Liver (tissue), 8 donors: ENCODE measurements at regions not wholly inside any gene's neighbourhood (a gene's known extent, or its start where the extent isn't known, plus 50 kb on each side); places are given as distances from the start of the nearest gene placed in this dataset.

ENCODE experiments used
- DNase-seq: peaks from one replicate; pipeline ENCODE4 v3.0.0-alpha.2; 2017; ENCODE audit warnings: low spot score
- H3K27ac ChIP-seq, 2 donors: one replicate each; pipeline ENCODE4 v1.7.0; 2013; ENCODE audit warnings: inconsistent platforms in 2 of 2, low read length in 2 of 2, control low read depth in 1 of 2, low read depth in 1 of 2, mild to moderate bottlenecking in 1 of 2
- H3K27me3 ChIP-seq, 4 donors: one replicate each; pipeline versions ENCODE4 v1.6.1 to v1.7.0; 2013; ENCODE audit warnings: low read length in 3 of 4, inconsistent platforms in 1 of 4, mild to moderate bottlenecking in 1 of 4, moderate library complexity in 1 of 4; ENCODE audit not compliant: control insufficient read depth in 4 of 4, insufficient read depth in 4 of 4
- H3K36me3 ChIP-seq, 4 donors: one replicate each; pipeline versions ENCODE4 v1.6.1 to v1.7.0; 2013; ENCODE audit warnings: low read length in 3 of 4, mild to moderate bottlenecking in 3 of 4, low read depth in 1 of 4, moderate library complexity in 1 of 4; ENCODE audit not compliant: control insufficient read depth in 4 of 4, insufficient read depth in 3 of 4
- H3K4me1 ChIP-seq, 4 donors: one replicate each; pipeline versions ENCODE4 v1.6.1 to v1.7.0; 2013; ENCODE audit warnings: low read length in 3 of 4, mild to moderate bottlenecking in 3 of 4, moderate library complexity in 1 of 4; ENCODE audit not compliant: control insufficient read depth in 4 of 4, insufficient read depth in 4 of 4
- H3K4me3 ChIP-seq, 3 donors: one replicate each; pipeline versions ENCODE4 v1.6.1 to v1.7.0; 2013; ENCODE audit warnings: low read length in 3 of 3, control low read depth in 1 of 3, low read depth in 1 of 3, mild to moderate bottlenecking in 1 of 3
- H3K9ac ChIP-seq, 2 donors: one replicate each; pipeline ENCODE4 v1.7.0; 2013; ENCODE audit warnings: low read length in 2 of 2, mild to moderate bottlenecking in 2 of 2, moderate library complexity in 2 of 2, control low read depth in 1 of 2, low read depth in 1 of 2
- H3K9me3 ChIP-seq, 4 donors: one replicate each; pipeline versions ENCODE4 v1.6.1 to v1.7.0; 2013; ENCODE audit warnings: low read length in 3 of 4; ENCODE audit not compliant: control insufficient read depth in 4 of 4
- ATF3 ChIP-seq: IDR thresholded peaks from 2 replicates; pipeline ENCODE4 v1.6.1; 2016; ENCODE audit warnings: antibody characterized with exemption
- CTCF ChIP-seq: fragments of 150-350 bp; IDR thresholded peaks from 2 replicates; pipeline ENCODE4 v1.5.1; 2017; ENCODE audit warnings: improper control_type of control experiment, low read depth, low read length; ENCODE audit not compliant: missing input control
- EGR1 ChIP-seq, 2 donors: IDR thresholded peaks; 2 replicates each; pipeline ENCODE4 v1.6.1; 2016 to 2018; ENCODE audit warnings: antibody characterized with exemption in 2 of 2, low read depth in 2 of 2
- HNF4A ChIP-seq, 2 donors: conservative IDR thresholded peaks; 2 replicates each; pipeline ENCODE4 v1.6.1; 2016; ENCODE audit warnings: antibody characterized with exemption in 2 of 2, mild to moderate bottlenecking in 2 of 2
- HNF4G ChIP-seq: IDR thresholded peaks from 2 replicates; pipeline ENCODE4 v1.6.1; 2016; ENCODE audit warnings: antibody characterized with exemption
- MAX ChIP-seq: IDR thresholded peaks from 2 replicates; pipeline ENCODE4 v1.6.1; 2016; ENCODE audit warnings: antibody characterized with exemption
- REST ChIP-seq: IDR thresholded peaks from 2 replicates; pipeline ENCODE4 v1.6.1; 2016; ENCODE audit warnings: antibody characterized with exemption, mild to moderate bottlenecking
- RXRA ChIP-seq, 2 donors: IDR thresholded peaks; 2 replicates each; pipeline ENCODE4 v1.6.1; 2017 to 2018; ENCODE audit warnings: antibody characterized with exemption in 2 of 2, mild to moderate bottlenecking in 1 of 2
- WGBS: extraction: QIAGEN DNeasy Blood & Tissue Kit; methylation state at CpG from one replicate; pipeline ENCODE4 v1.1.7; 2013; 5-methylcytosine and 5-hydroxymethylcytosine counted together
- donor health status: healthy.
- donor health status: healthy.
- donor health status: healthy.
- donor health status: healthy.
- donor health status: healthy.

GRCh38 chr4:187390646-187391045 is 604.9 kb upstream of the ZFP42 start:
- no peak for TF ChIP-seq MAX
- 75% methylated on average over 1 of the region's 1 CpG for WGBS
- Histone ChIP-seq H3K36me3 (no peaks in the 10 kb centered on the region), H3K27ac (no peak overlapping the region), H3K9me3 (no peaks in the 10 kb centered on the region), H3K27me3 (no peaks in the 10 kb centered on the region), H3K9ac (no peak overlapping the region), H3K4me1 (no peaks in the 10 kb centered on the region), H3K4me3 (no peak overlapping the region)
- no peak for DNase-seq

GRCh38 chr4:187393531-187394344 is 601.8 kb upstream of the ZFP42 start:
- H3K9ac ChIP-seq, result no peak overlapping the region

More at GRCh38 chr4:187393531-187394344, 601.8 kb upstream of the ZFP42 start:
- Histone ChIP-seq H3K27ac (no peak overlapping the region), H3K36me3 (no peaks in the 10 kb centered on the region), H3K9me3 (no peaks in the 10 kb centered on the region), H3K27me3 (no peaks in the 10 kb centered on the region), H3K4me3 (no peak overlapping the region), H3K4me1 (no peaks in the 10 kb centered on the region)
- 66% methylated on average over 3 of the region's 3 CpGs for WGBS
- no peak for TF ChIP-seq HNF4A (conservative IDR thresholded peaks at IDR 0.05)
- no peak for TF ChIP-seq ATF3
- no peak for TF ChIP-seq EGR1 (IDR thresholded peaks at IDR 0.05; ENCODE audit: low read depth in 2 of 2)
- TF ChIP-seq REST, result no peak
- no peak for TF ChIP-seq CTCF
- TF ChIP-seq HNF4G, result no peak
- no peak for TF ChIP-seq RXRA (IDR thresholded peaks at IDR 0.05)
- no peak for DNase-seq
